Peyer's patch (tissue), 4 donors: ENCODE measurements at regions not wholly inside any gene's neighbourhood (a gene's known extent, or its start where the extent isn't known, plus 50 kb on each side); places are given as distances from the start of the nearest gene placed in this dataset.

Source experiments
- CTCF ChIP-seq, 6 experiments: fragments of 450-650 bp in 4 of 6; fragments of 200-600 bp in 2 of 6; sonication (generic) in 1 of 6; IDR thresholded peaks; one replicate each; pipeline ENCODE4 v1.5.1; 2017 to 2019; ENCODE audit warnings: antibody characterized with exemption in 6 of 6, mild to moderate bottlenecking in 3 of 6, moderate library complexity in 1 of 6
- POLR2A ChIP-seq, 2 donors: fragments of 450-650 bp; IDR thresholded peaks; one replicate each; pipeline ENCODE4 v1.5.1; 2017; ENCODE audit warnings: antibody characterized with exemption in 2 of 2, mild to moderate bottlenecking in 2 of 2, moderate library complexity in 2 of 2

GRCh38 chr15:96158938-96159337, 171.6 kb upstream of the NR2F2 start:
- TF ChIP-seq POLR2A (IDR thresholded peaks at IDR 0.05) (no peak), CTCF (IDR thresholded peaks at IDR 0.05) (no peak)
